Testis (tissue), 2 donors: ENCODE measurements at regions not wholly inside any gene's neighbourhood (a gene's known extent, or its start where the extent isn't known, plus 50 kb on each side); places are given as distances from the start of the nearest gene placed in this dataset.

Experiments
- DNase-seq: peaks from one replicate; pipeline ENCODE4 v3.0.0-alpha.2; 2019
- H3K27ac ChIP-seq, 2 donors: fragments of 200-600 bp; sonication (generic); one replicate each; pipeline ENCODE4 v1.5.1; 2019
- H3K27me3 ChIP-seq: fragments of 200-600 bp; sonication (generic); one replicate; pipeline ENCODE4 v1.5.1; 2019
- H3K36me3 ChIP-seq: fragments of 200-600 bp; sonication (generic); one replicate; pipeline ENCODE4 v1.5.1; 2017; ENCODE audit warnings: low read depth; ENCODE audit errors: missing control alignments
- H3K4me1 ChIP-seq: fragments of 200-600 bp; sonication (generic); one replicate; pipeline ENCODE4 v1.5.1; 2019
- H3K4me3 ChIP-seq, 2 donors: fragments of 200-600 bp; sonication (generic); one replicate each; pipeline ENCODE4 v1.5.1; 2017 to 2019
- H3K9me3 ChIP-seq: fragments of 200-600 bp; sonication (generic); one replicate; pipeline ENCODE4 v1.5.1; 2017
- POLR2A ChIP-seq: fragments of 450-650 bp; IDR thresholded peaks from one replicate; pipeline ENCODE4 v1.6.1; 2017; ENCODE audit warnings: antibody characterized with exemption, mild to moderate bottlenecking, moderate library complexity
- WGBS, 2 donors: methylation state at CpG; one replicate each; pipeline ENCODE4 v1.1.5; 2018; 5-methylcytosine and 5-hydroxymethylcytosine counted together
- intact Hi-C: fragments of 100-400 bp; cut with DNase I; formaldehyde crosslinking; loops from one replicate; pipeline ENCODE4 v1.15.1; 2023; ENCODE audit warnings: low total_unique reads
- TF ChIP-seq, protein P1 (sequence below), 3 experiments: fragments of 450-650 bp in 2 of 3; fragments of 200-600 bp in 1 of 3; sonication (generic) in 1 of 3; IDR thresholded peaks; one replicate each; pipeline ENCODE4 v1.5.1; 2016 to 2019; ENCODE audit warnings: antibody characterized with exemption in 3 of 3, mild to moderate bottlenecking in 2 of 3, moderate library complexity in 1 of 3

DNA sequence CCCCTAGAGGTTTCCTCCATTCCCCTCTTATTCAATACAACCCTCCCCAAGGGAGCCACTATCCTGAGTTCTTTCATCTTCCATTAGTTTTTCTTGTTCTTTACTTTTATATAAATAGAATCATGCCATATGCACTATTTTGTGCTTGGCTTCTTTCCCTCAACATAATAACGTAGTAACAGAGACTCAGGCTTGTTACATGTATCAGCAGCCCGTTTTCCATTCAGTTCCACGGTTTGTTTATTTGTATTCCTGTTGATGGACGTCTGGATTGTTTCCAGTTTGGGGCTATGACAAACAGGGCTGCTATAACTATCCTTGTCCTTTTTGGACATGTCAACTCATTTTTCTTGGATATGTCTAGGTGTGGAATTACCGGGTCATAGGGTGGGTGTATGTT, 264.4 kb upstream of the MKI67 start:
- no peaks in the 10 kb centered on the region for H3K27me3 ChIP-seq
- no peaks in the 10 kb centered on the region for H3K4me1 ChIP-seq
- intact Hi-C loops: no loop called here
- DNase-seq: no peak
- H3K4me3 ChIP-seq: no peak overlapping the region
- no peaks in the 10 kb centered on the region for H3K9me3 ChIP-seq
- no peak for TF ChIP-seq POLR2A
- TF ChIP-seq, protein P1, sequence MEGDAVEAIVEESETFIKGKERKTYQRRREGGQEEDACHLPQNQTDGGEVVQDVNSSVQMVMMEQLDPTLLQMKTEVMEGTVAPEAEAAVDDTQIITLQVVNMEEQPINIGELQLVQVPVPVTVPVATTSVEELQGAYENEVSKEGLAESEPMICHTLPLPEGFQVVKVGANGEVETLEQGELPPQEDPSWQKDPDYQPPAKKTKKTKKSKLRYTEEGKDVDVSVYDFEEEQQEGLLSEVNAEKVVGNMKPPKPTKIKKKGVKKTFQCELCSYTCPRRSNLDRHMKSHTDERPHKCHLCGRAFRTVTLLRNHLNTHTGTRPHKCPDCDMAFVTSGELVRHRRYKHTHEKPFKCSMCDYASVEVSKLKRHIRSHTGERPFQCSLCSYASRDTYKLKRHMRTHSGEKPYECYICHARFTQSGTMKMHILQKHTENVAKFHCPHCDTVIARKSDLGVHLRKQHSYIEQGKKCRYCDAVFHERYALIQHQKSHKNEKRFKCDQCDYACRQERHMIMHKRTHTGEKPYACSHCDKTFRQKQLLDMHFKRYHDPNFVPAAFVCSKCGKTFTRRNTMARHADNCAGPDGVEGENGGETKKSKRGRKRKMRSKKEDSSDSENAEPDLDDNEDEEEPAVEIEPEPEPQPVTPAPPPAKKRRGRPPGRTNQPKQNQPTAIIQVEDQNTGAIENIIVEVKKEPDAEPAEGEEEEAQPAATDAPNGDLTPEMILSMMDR (IDR thresholded peaks at IDR 0.05): no peak
- H3K36me3 ChIP-seq: no peaks in the 10 kb centered on the region
- WGBS, 2 donors: 49 to 50% methylated on average over 5 of the region's 5 CpGs
- no peak overlapping the region for H3K27ac ChIP-seq

GRCh38 chr10:128393546-128393945, 267.3 kb upstream of the MKI67 start:
- no peak for DNase-seq
- Histone ChIP-seq H3K27ac (no peak overlapping the region), H3K4me1 (no peaks in the 10 kb centered on the region), H3K9me3 (no peaks in the 10 kb centered on the region), H3K36me3 (no peaks in the 10 kb centered on the region), H3K27me3 (no peaks in the 10 kb centered on the region), H3K4me3 (no peak overlapping the region)
- TF ChIP-seq, protein P1 (IDR thresholded peaks at IDR 0.05): no peak
- TF ChIP-seq POLR2A: no peak
- 58 to 74% methylated on average over 4 of the region's 4 CpGs for WGBS, 2 donors
- intact Hi-C loops: no loop called here

GRCh38 chr10:128398118-128398517, 271.9 kb upstream of the MKI67 start:
- Histone ChIP-seq H3K27ac (no peak overlapping the region), H3K27me3 (no peaks in the 10 kb centered on the region), H3K4me1 (no peaks in the 10 kb centered on the region), H3K9me3 (no peaks in the 10 kb centered on the region), H3K4me3 (no peak overlapping the region), H3K36me3 (no peaks in the 10 kb centered on the region)
- intact Hi-C loops: no loop called here
- 89 to 92% methylated on average over 8 of the region's 8 CpGs for WGBS, 2 donors
- DNase-seq: no peak
- TF ChIP-seq POLR2A: no peak
- TF ChIP-seq, protein P1 (IDR thresholded peaks at IDR 0.05): no peak

- 90 to 100% methylated on average over 1 of the region's 1 CpG for WGBS, 2 donors
- Histone ChIP-seq H3K4me3 (no peak overlapping the region), H3K27me3 (no peaks in the 10 kb centered on the region), H3K4me1 (no peaks in the 10 kb centered on the region), H3K27ac (no peak overlapping the region), H3K9me3 (no peaks in the 10 kb centered on the region), H3K36me3 (no peaks in the 10 kb centered on the region)
- TF ChIP-seq, protein P1 (IDR thresholded peaks at IDR 0.05): no peak
- no peak for TF ChIP-seq POLR2A
- no peak for DNase-seq
- intact Hi-C loops: no loop called here
These were observed 272.8 kb upstream of the MKI67 start for GRCh38 chr10:128398999-128399398.

DNA sequence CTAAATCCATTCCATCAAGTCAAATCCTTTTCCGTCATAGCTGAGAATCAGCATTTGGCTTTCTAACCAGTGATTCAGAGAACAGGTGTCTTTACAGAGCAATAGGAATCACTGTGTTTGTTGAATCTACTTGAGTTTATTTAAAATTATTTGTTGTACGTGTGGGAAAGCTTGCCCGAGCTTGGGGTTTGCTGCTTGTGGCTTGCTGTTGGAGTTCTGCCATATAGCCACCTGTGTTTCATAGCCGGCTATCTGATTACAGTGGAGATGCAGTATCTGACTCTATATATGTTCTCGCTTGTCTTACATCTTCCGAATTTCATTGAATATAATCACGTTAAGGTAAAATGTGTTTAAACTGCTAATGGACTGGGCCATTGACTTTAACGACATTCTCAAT, 274.3 kb upstream of the MKI67 start:
- Histone ChIP-seq H3K27me3 (no peaks in the 10 kb centered on the region), H3K4me3 (no peak overlapping the region), H3K9me3 (no peaks in the 10 kb centered on the region), H3K27ac (no peak overlapping the region), H3K4me1 (no peaks in the 10 kb centered on the region), H3K36me3 (no peaks in the 10 kb centered on the region)
- WGBS, 2 donors: 77 to 81% methylated on average over 8 of the region's 8 CpGs
- TF ChIP-seq, protein P1 (IDR thresholded peaks at IDR 0.05): no peak
- no peak for TF ChIP-seq POLR2A
- DNase-seq: no peak
- intact Hi-C loops: no loop called here
